Nephron (organoid): ENCODE measurements at regions not wholly inside any gene's neighbourhood (a gene's known extent, or its start where the extent isn't known, plus 50 kb on each side); places are given as distances from the start of the nearest gene placed in this dataset.
A peak's percentile ranks its signal among the peaks of the same experiment; 100 is the strongest.

Source experiments
- H3K27ac Mint-ChIP-seq, 3 experiments: 2 replicates each; pipeline ENCODE4 v1.8.0; 2020; ENCODE audit warnings: mixed read lengths in 3 of 3, mild to moderate bottlenecking in 2 of 3, moderate library complexity in 1 of 3
- H3K27me3 Mint-ChIP-seq: 2 replicates; pipeline ENCODE4 v1.8.0; 2021; ENCODE audit warnings: low read depth, mild to moderate bottlenecking, moderate library complexity, mixed read lengths
- H3K36me3 Mint-ChIP-seq: 2 replicates; pipeline ENCODE4 v1.8.0; 2020; ENCODE audit warnings: low read depth, mixed read lengths
- H3K4me1 Mint-ChIP-seq: 2 replicates; pipeline ENCODE4 v1.8.0; 2020; ENCODE audit warnings: mixed read lengths
- H3K4me3 Mint-ChIP-seq, 3 experiments: 2 replicates each; pipeline ENCODE4 v1.8.0; 2020; ENCODE audit warnings: mild to moderate bottlenecking in 3 of 3, mixed read lengths in 3 of 3, moderate library complexity in 2 of 3
- H3K9me3 Mint-ChIP-seq: 2 replicates; pipeline ENCODE4 v1.8.0; 2020; ENCODE audit warnings: mixed read lengths
- CTCF ChIP-seq, 3 experiments: fragments of 200-600 bp; sonication (generic); IDR thresholded peaks; one replicate each; pipeline ENCODE4 v1.5.0; 2021; ENCODE audit warnings: antibody characterized with exemption in 3 of 3; ENCODE audit not compliant: unreplicated experiment in 3 of 3

DNA sequence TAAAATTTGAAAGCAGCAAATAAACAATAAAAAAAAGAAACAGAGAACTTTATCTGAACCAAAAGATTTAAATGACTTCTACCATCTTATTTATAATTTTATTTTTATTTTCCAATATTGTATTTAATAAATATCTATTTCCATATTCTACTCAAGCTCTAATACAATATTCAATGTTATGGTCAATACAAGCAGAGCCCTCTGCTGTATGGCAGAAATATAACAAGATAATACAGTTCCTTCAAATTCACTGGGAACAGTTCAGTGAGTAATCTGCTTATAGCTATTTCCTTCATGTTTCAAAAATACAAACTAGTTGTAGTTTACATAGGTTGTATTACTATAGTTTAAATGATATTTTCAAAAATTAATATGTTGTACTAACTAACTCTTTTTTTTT, 332.7 kb downstream of the PRDM9 start:
- Mint-ChIP-seq H3K27me3 (no peaks in the 10 kb centered on the region), H3K4me3 (no peak overlapping the region), H3K9me3 (peaks cover 16% of the 10 kb centered on the region), H3K27ac (no peak overlapping the region), H3K36me3 (no peaks in the 10 kb centered on the region), H3K4me1 (no peaks in the 10 kb centered on the region)
- peak; percentile 31 to 42 (median 33) for TF ChIP-seq CTCF (IDR thresholded peaks at IDR 0.05; ENCODE audit: unreplicated experiment in 3 of 3)

DNA sequence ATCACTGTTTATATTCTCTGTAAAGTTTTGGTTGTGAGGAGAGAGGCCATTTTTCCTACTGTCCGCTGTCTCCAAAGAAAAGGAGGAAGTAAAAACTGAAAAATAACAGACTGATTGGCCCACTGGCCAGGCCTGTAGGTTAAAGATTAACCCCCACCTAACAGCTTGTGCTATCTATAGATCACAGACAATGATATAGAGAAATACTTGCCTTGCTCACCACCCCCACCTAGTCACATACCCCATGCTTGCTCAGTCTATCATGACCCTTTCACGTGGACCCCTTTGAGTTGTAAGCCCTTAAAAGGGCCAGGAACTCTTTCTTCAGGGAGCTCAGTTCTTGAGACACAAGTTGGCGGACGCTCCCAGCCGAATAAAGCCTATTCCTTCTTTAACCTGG, 357.4 kb downstream of the PRDM9 start:
- H3K27ac Mint-ChIP-seq: peak overlapping the region in 1 of 3 experiments; percentile 1
- H3K4me3 Mint-ChIP-seq: no peak overlapping the region
- no peaks in the 10 kb centered on the region for H3K9me3 Mint-ChIP-seq
- H3K36me3 Mint-ChIP-seq: no peaks in the 10 kb centered on the region
- H3K4me1 Mint-ChIP-seq: no peaks in the 10 kb centered on the region
- no peaks in the 10 kb centered on the region for H3K27me3 Mint-ChIP-seq
- no peak for TF ChIP-seq CTCF (IDR thresholded peaks at IDR 0.05; ENCODE audit: unreplicated experiment in 3 of 3)

DNA sequence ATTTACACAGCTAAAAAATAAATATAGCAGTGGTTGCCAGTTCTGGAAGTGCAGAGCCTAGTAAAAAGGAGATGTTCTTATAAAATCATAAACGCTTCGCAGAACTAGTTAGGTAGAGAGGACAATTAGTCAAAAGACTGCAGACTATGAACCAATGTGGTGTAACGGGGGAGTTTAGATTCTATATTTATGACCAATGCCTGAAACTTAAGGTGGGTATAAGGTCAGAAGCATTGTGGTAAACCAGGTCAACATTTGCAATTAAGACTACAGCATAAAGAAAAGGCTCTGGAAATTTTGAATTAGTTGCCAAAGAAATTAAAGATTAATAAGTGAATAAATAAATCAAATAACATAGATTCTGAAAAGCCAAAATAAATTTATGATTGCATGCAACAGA, 370.4 kb downstream of the PRDM9 start:
- H3K27me3 Mint-ChIP-seq: no peaks in the 10 kb centered on the region
- no peak for TF ChIP-seq CTCF (IDR thresholded peaks at IDR 0.05; ENCODE audit: unreplicated experiment in 3 of 3)
- H3K4me3 Mint-ChIP-seq: no peak overlapping the region
- no peaks in the 10 kb centered on the region for H3K9me3 Mint-ChIP-seq
- H3K27ac Mint-ChIP-seq: no peak overlapping the region
- H3K36me3 Mint-ChIP-seq: no peaks in the 10 kb centered on the region
- H3K4me1 Mint-ChIP-seq: no peaks in the 10 kb centered on the region

DNA sequence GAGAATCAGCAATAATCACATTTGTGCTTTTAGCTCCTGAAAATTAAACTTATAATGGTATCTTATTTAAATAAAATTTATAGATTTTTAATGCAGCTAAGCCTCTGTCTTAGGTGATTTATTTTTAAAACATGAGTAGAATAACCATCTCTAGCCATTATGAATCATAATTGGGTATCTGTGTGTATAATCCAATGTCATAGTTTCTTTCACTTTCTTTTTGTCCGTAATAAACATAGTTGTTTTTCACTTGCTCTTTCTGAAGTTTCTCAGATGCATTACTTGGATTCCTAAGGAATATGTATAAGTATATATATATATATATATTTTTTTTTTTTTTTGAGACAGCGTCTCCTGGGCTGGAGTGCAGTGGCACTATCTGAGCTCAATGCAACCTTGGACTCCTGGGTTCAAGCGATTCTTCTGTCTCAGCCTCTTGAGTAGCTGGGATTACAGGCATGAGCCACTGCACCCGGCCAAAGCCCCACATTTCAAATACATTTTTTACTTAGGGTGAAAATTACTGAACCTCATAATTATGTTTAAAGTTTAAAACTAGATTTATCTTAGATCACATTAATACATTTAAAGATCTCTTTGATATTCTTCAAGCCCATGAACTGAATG, 377.1 kb downstream of the PRDM9 start:
- H3K36me3 Mint-ChIP-seq: no peaks in the 10 kb centered on the region
- H3K4me3 Mint-ChIP-seq: no peak overlapping the region
- H3K27me3 Mint-ChIP-seq: no peaks in the 10 kb centered on the region
- no peak overlapping the region for H3K27ac Mint-ChIP-seq
- no peaks in the 10 kb centered on the region for H3K4me1 Mint-ChIP-seq
- TF ChIP-seq CTCF (IDR thresholded peaks at IDR 0.05; ENCODE audit: unreplicated experiment in 3 of 3): no peak
- no peaks in the 10 kb centered on the region for H3K9me3 Mint-ChIP-seq

DNA sequence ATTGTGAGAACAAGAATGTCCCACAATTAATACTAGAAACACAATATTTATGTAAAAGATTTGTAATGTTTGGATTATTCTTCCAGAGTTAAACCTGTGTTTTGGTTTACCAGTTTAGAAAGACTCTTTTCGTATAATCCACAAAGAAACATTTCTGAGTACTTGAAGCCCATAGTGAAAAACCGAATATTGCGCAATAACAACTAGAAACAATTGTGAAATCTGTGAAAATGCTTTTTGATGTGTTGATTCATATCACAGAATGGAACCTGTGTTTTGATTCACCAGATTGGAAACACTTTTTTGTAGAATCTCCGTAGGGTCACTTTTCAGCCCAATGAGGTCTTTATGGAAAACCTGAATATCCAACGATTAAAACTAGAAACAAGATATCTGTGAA, 386.2 kb downstream of the PRDM9 start:
- no peaks in the 10 kb centered on the region for H3K27me3 Mint-ChIP-seq
- H3K36me3 Mint-ChIP-seq: no peaks in the 10 kb centered on the region
- H3K4me3 Mint-ChIP-seq: no peak overlapping the region
- no peaks in the 10 kb centered on the region for H3K4me1 Mint-ChIP-seq
- no peak for TF ChIP-seq CTCF (IDR thresholded peaks at IDR 0.05; ENCODE audit: unreplicated experiment in 3 of 3)
- no peak overlapping the region for H3K27ac Mint-ChIP-seq
- peaks cover 7% of the 10 kb centered on the region for H3K9me3 Mint-ChIP-seq

DNA sequence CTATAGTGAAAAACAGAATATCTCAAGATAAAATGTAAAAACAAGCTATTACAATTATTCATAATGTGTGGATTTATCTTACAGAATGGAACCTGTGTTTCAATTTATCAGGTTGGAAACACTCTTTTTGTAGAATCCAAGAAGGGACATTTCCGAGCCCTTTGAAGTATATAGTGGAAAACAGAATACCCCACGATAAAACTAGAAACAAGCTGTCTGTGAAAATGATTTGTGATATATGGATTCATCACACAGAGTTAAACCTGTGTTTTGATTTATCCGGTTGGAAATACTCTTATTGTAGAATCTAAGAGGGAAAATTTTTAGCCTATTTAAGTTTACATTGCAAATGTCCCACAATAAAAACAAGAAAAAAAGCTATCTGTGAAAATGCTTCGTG, 388.2 kb downstream of the PRDM9 start:
- H3K36me3 Mint-ChIP-seq: no peaks in the 10 kb centered on the region
- peaks cover 7% of the 10 kb centered on the region for H3K9me3 Mint-ChIP-seq
- no peak for TF ChIP-seq CTCF (IDR thresholded peaks at IDR 0.05; ENCODE audit: unreplicated experiment in 3 of 3)
- no peak overlapping the region for H3K4me3 Mint-ChIP-seq
- H3K4me1 Mint-ChIP-seq: no peaks in the 10 kb centered on the region
- no peaks in the 10 kb centered on the region for H3K27me3 Mint-ChIP-seq
- H3K27ac Mint-ChIP-seq: no peak overlapping the region
